H9 (cell line): ENCODE measurements at regions not wholly inside any gene's neighbourhood (a gene's known extent, or its start where the extent isn't known, plus 50 kb on each side); places are given as distances from the start of the nearest gene placed in this dataset.

Experiments
- DNase-seq: peaks from one replicate; pipeline ENCODE4 v3.0.0-alpha.2; 2017
- H2AFZ ChIP-seq: one replicate; pipeline ENCODE4 v1.6.1; 2013; ENCODE audit warnings: mild to moderate bottlenecking, low read length, control low read depth, moderate library complexity
- H2AK5ac ChIP-seq: 2 replicates; pipeline ENCODE4 v1.6.1; 2013; ENCODE audit warnings: low read length, control low read depth, mixed read lengths; ENCODE audit not compliant: insufficient read length
- H2BK120ac ChIP-seq: one replicate; pipeline ENCODE4 v1.6.1; 2013; ENCODE audit warnings: low read depth, mild to moderate bottlenecking, low read length, control low read depth, inconsistent platforms; ENCODE audit not compliant: poor library complexity, severe bottlenecking
- H2BK12ac ChIP-seq: 2 replicates; pipeline ENCODE4 v1.6.1; 2013; ENCODE audit warnings: low read length, control low read depth, mixed read lengths, low read depth; ENCODE audit not compliant: insufficient read length
- H2BK15ac ChIP-seq: 2 replicates; pipeline ENCODE4 v1.6.1; 2013; ENCODE audit warnings: low read depth, low read length, control low read depth
- H2BK20ac ChIP-seq: one replicate; pipeline ENCODE4 v1.6.1; 2013; ENCODE audit warnings: low read depth, mild to moderate bottlenecking, low read length, control low read depth, inconsistent platforms; ENCODE audit not compliant: poor library complexity, severe bottlenecking
- H2BK5ac ChIP-seq: 2 replicates; pipeline ENCODE4 v1.6.1; 2013; ENCODE audit warnings: low read length, control low read depth, mixed read lengths; ENCODE audit not compliant: insufficient read length
- H3K14ac ChIP-seq: 2 replicates; pipeline ENCODE4 v1.6.1; 2013; ENCODE audit warnings: low read length, control low read depth; ENCODE audit not compliant: insufficient read depth
- H3K18ac ChIP-seq: 2 replicates; pipeline ENCODE4 v1.6.1; 2013; ENCODE audit warnings: low read depth, mild to moderate bottlenecking, mixed read lengths, low read length, control low read depth; ENCODE audit not compliant: insufficient read length
- H3K23ac ChIP-seq: 2 replicates; pipeline ENCODE4 v1.6.1; 2013; ENCODE audit warnings: low read length, control low read depth, mixed read lengths, low read depth; ENCODE audit not compliant: insufficient read length
- H3K23me2 ChIP-seq: 2 replicates; pipeline ENCODE4 v1.6.1; 2013; ENCODE audit warnings: low read depth, mild to moderate bottlenecking, mixed read lengths, low read length, control low read depth; ENCODE audit not compliant: insufficient read length, poor library complexity, severe bottlenecking
- H3K27ac ChIP-seq: 2 replicates; pipeline ENCODE4 v1.5.1; 2013; ENCODE audit warnings: low read length, control low read depth, mixed read lengths, low read depth; ENCODE audit not compliant: insufficient read length
- H3K27me3 ChIP-seq: 2 replicates; pipeline ENCODE4 v1.6.1; 2013; ENCODE audit warnings: low read length, control low read depth, inconsistent platforms; ENCODE audit not compliant: insufficient read depth
- H3K4ac ChIP-seq: 2 replicates; pipeline ENCODE4 v1.6.1; 2013; ENCODE audit warnings: low read depth, mild to moderate bottlenecking, control low read depth, inconsistent platforms, low read length, moderate library complexity
- H3K4me1 ChIP-seq: 2 replicates; pipeline ENCODE4 v1.6.1; 2013; ENCODE audit warnings: low read length, control low read depth, inconsistent platforms; ENCODE audit not compliant: insufficient read depth
- H3K4me2 ChIP-seq: 2 replicates; pipeline ENCODE4 v1.6.1; 2013; ENCODE audit warnings: low read length, control low read depth, mixed read lengths; ENCODE audit not compliant: insufficient read length, insufficient read depth
- H3K56ac ChIP-seq: 2 replicates; pipeline ENCODE4 v1.6.1; 2013; ENCODE audit warnings: low read depth, mild to moderate bottlenecking, mixed read lengths, low read length, control low read depth; ENCODE audit not compliant: insufficient read length
- H3K79me1 ChIP-seq: 2 replicates; pipeline ENCODE4 v1.6.1; 2013; ENCODE audit warnings: low read depth, mild to moderate bottlenecking, moderate library complexity, low read length, control low read depth, inconsistent platforms; ENCODE audit not compliant: insufficient read depth, poor library complexity, severe bottlenecking
- H3K79me2 ChIP-seq: 2 replicates; pipeline ENCODE4 v1.6.1; 2013; ENCODE audit warnings: low read length, control low read depth, inconsistent platforms; ENCODE audit not compliant: insufficient read depth
- H3K9ac ChIP-seq: 2 replicates; pipeline ENCODE4 v1.6.1; 2013; ENCODE audit warnings: low read length, control low read depth, mixed read lengths; ENCODE audit not compliant: insufficient read length; ENCODE audit errors: extremely low read depth
- H3K9me3 ChIP-seq: one replicate; pipeline ENCODE4 v1.6.1; 2013; ENCODE audit warnings: low read depth, low read length, inconsistent platforms; ENCODE audit not compliant: control insufficient read depth
- H3T11ph ChIP-seq: one replicate; pipeline ENCODE4 v1.6.1; 2013; ENCODE audit warnings: mild to moderate bottlenecking, low read length, control low read depth, inconsistent platforms
- H4K20me1 ChIP-seq: one replicate; pipeline ENCODE4 v1.6.1; 2013; ENCODE audit not compliant: control insufficient read depth, insufficient read length, insufficient read depth
- H4K5ac ChIP-seq: 2 replicates; pipeline ENCODE4 v1.6.1; 2013; ENCODE audit warnings: low read depth, mild to moderate bottlenecking, mixed read lengths, low read length, control low read depth; ENCODE audit not compliant: insufficient read length
- H4K8ac ChIP-seq: replicated peaks from 2 replicates; pipeline ENCODE4 v1.6.1; 2013; ENCODE audit warnings: low read length, control low read depth, mixed read lengths, low read depth; ENCODE audit not compliant: insufficient read length
- H4K91ac ChIP-seq: 2 replicates; pipeline ENCODE4 v1.6.1; 2013; ENCODE audit warnings: low read depth, mild to moderate bottlenecking, moderate library complexity, mixed read lengths, low read length, control low read depth; ENCODE audit not compliant: insufficient read length
- H3K27ac Mint-ChIP-seq, 3 experiments: 2 replicates in 2 of 3; 3 replicates in 1 of 3; pipeline ENCODE4 v1.8.0; 2020 to 2021; ENCODE audit warnings: mixed read lengths in 3 of 3, mild to moderate bottlenecking in 1 of 3, moderate library complexity in 1 of 3
- H3K27me3 Mint-ChIP-seq: 2 replicates; pipeline ENCODE4 v1.8.0; 2021; ENCODE audit warnings: low read depth, mild to moderate bottlenecking, moderate library complexity, mixed read lengths
- H3K36me3 Mint-ChIP-seq, 3 experiments: 2 replicates in 2 of 3; 3 replicates in 1 of 3; pipeline ENCODE4 v1.8.0; 2020 to 2021; ENCODE audit warnings: low read depth in 3 of 3, mixed read lengths in 3 of 3; ENCODE audit not compliant: insufficient read depth in 1 of 3
- H3K4me1 Mint-ChIP-seq, 2 experiments: 2 replicates each; pipeline ENCODE4 v1.8.0; 2020; ENCODE audit warnings: mixed read lengths in 2 of 2
- H3K4me3 Mint-ChIP-seq, 2 experiments: 2 replicates in 1 of 2; 3 replicates in 1 of 2; pipeline ENCODE4 v1.8.0; 2020 to 2021; ENCODE audit warnings: mild to moderate bottlenecking in 2 of 2, mixed read lengths in 2 of 2, moderate library complexity in 1 of 2
- H3K9me3 Mint-ChIP-seq, 2 experiments: 2 replicates in 1 of 2; 3 replicates in 1 of 2; pipeline ENCODE4 v1.8.0; 2020; ENCODE audit warnings: mild to moderate bottlenecking in 2 of 2, mixed read lengths in 2 of 2, moderate library complexity in 1 of 2
- WGBS: extraction: QIAGEN DNeasy Blood & Tissue Kit; methylation state at CpG from one replicate; pipeline ENCODE4 v1.1.7; 2013; ENCODE audit warnings: missing lambda C conversion rate, low lambda C conversion rate, mixed read lengths; ENCODE audit not compliant: insufficient read length; ENCODE audit errors: extremely low coverage; 5-methylcytosine and 5-hydroxymethylcytosine counted together
- TF ChIP-seq, protein P1 (sequence below): fragments of 200-600 bp; sonication (generic); conservative IDR thresholded peaks from 3 replicates; pipeline ENCODE4 v1.8.0; 2021; ENCODE audit warnings: antibody characterized with exemption, mild to moderate bottlenecking

DNA sequence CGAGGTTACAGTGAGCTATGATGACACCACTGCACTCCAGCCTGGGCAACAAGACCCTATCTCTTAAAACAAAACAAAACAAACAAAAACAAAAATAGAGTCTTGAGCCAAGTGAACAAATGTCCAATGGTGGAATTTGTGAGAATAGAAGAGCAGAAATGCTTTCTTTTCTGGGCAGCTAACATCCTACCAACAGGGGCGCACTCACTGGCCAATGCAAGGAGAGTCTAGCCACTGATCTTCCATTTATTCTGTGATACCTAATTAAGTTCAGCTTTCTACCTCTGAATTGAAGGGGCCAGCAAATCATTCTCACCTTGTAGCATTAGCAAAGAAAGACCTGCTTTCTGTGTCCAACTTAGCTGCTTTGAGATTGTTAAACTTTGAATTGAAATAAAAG lies 301.9 kb upstream of the NR2F2 start:
- Histone ChIP-seq H3K18ac (no peak overlapping the region), H2AFZ (no peak overlapping the region), H4K91ac (no peak overlapping the region), H3K56ac (no peak overlapping the region), H3K4ac (no peak overlapping the region), H3K14ac (no peak overlapping the region), H4K8ac (no peak overlapping the region), H2BK120ac (no peak overlapping the region), H3T11ph (no peak overlapping the region), H3K4me2 (no peak overlapping the region), H3K9ac (no peak overlapping the region), H3K79me1 (no peaks in the 10 kb centered on the region), H2BK15ac (no peak overlapping the region), H2AK5ac (no peak overlapping the region), H3K9me3 (no peaks in the 10 kb centered on the region), H3K27ac (no peak overlapping the region), H3K23me2 (no peaks in the 10 kb centered on the region), H2BK12ac (no peak overlapping the region), H3K79me2 (no peaks in the 10 kb centered on the region), H3K23ac (no peak overlapping the region), H3K4me1 (no peaks in the 10 kb centered on the region), H3K27me3 (no peaks in the 10 kb centered on the region), H4K20me1 (no peaks in the 10 kb centered on the region), H4K5ac (no peak overlapping the region), H2BK5ac (no peak overlapping the region), H2BK20ac (no peak overlapping the region)
- Mint-ChIP-seq H3K4me1 (no peaks in the 10 kb centered on the region), H3K36me3 (no peaks in the 10 kb centered on the region), H3K4me3 (no peak overlapping the region), H3K9me3 (no peaks in the 10 kb centered on the region; a peak in 1 of 5 replicates), H3K27me3 (peaks cover 30% of the 10 kb centered on the region), H3K27ac (no peak overlapping the region)
- DNase-seq, result no peak
- TF ChIP-seq, protein P1, sequence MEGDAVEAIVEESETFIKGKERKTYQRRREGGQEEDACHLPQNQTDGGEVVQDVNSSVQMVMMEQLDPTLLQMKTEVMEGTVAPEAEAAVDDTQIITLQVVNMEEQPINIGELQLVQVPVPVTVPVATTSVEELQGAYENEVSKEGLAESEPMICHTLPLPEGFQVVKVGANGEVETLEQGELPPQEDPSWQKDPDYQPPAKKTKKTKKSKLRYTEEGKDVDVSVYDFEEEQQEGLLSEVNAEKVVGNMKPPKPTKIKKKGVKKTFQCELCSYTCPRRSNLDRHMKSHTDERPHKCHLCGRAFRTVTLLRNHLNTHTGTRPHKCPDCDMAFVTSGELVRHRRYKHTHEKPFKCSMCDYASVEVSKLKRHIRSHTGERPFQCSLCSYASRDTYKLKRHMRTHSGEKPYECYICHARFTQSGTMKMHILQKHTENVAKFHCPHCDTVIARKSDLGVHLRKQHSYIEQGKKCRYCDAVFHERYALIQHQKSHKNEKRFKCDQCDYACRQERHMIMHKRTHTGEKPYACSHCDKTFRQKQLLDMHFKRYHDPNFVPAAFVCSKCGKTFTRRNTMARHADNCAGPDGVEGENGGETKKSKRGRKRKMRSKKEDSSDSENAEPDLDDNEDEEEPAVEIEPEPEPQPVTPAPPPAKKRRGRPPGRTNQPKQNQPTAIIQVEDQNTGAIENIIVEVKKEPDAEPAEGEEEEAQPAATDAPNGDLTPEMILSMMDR, result peak; percentile 28; the same call in 1 of the 3 replicates
- WGBS, result no CpG with 5 or more reads among the region's 2 CpGs
